ENCODE measurements at regions not wholly inside any gene's neighbourhood (a gene's known extent, or its start where the extent isn't known, plus 50 kb on each side); places are given as distances from the start of the nearest gene placed in this dataset.
"Not testable (repeated sequence)": the region's sequence is repeated elsewhere in the genome, so short reads cannot be mapped to it uniquely, and the experiment has no call there.

DNA sequence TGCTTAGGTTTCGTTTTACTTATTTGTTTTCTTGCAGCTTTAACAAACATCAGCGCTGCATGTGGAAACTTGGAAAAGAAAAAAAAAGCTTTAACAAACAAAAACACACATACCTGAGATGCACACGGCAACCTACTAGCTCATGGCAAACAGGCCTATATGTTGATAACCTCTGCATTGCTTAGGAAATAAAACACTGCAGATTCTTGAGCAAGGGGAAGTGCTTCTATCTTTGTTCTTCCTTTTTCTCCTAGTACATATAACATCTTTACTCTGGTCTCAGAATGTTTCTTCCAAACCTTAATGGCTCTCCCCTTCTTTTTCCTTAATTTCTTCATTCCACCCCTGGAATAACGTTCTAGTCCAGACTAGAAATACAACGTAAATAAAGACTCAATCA is 142.9 kb upstream of the NBPF9 start:
- H3K9me3 ChIP-seq (ENCODE audit: control insufficient read depth in 2 of 2, insufficient read depth in 1 of 2, low read depth in 1 of 2, low read length in 1 of 2); H3K4me3 ChIP-seq (ENCODE audit: low read depth in 1 of 2, low read length in 2 of 2); H3K27me3 ChIP-seq (ENCODE audit: control insufficient read depth in 1 of 2, insufficient read depth in 2 of 2, low read length in 2 of 2); H3K4me1 ChIP-seq (ENCODE audit: control insufficient read depth in 2 of 2, insufficient read depth in 2 of 2, low read length in 1 of 2); H3K36me3 ChIP-seq (ENCODE audit: control insufficient read depth in 2 of 2, insufficient read depth in 2 of 2, low read length in 1 of 2); H3K27ac ChIP-seq (ENCODE audit: low read depth in 2 of 2, low read length in 1 of 2): not testable (repeated sequence)
- WGBS, 2 donors, result no CpG with 5 or more reads among the region's 5 CpGs

DNA sequence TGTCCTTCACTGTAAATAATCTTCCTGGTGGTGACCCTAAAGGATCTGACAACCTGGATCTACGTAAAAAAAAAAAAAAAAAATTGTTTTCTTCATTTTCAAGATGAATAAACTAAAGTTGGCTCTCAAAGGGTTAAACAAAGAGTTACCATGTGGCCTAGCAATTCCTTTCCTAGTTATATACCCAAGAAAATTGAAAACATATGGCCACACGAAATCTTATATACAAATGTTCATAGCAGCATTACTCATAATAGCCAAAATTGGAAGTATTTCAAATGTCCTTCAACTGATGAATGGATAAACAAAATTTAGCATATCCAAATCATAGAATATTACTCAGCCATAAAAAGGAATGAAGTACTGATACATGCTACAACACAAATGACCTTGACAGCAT is 145.3 kb upstream of the NBPF9 start:
- not testable (repeated sequence) for H3K4me3 ChIP-seq (ENCODE audit: low read depth in 1 of 2, low read length in 2 of 2); H3K27me3 ChIP-seq (ENCODE audit: control insufficient read depth in 1 of 2, insufficient read depth in 2 of 2, low read length in 2 of 2); H3K27ac ChIP-seq (ENCODE audit: low read depth in 2 of 2, low read length in 1 of 2); H3K9me3 ChIP-seq (ENCODE audit: control insufficient read depth in 2 of 2, insufficient read depth in 1 of 2, low read depth in 1 of 2, low read length in 1 of 2); H3K4me1 ChIP-seq (ENCODE audit: control insufficient read depth in 2 of 2, insufficient read depth in 2 of 2, low read length in 1 of 2); H3K36me3 ChIP-seq (ENCODE audit: control insufficient read depth in 2 of 2, insufficient read depth in 2 of 2, low read length in 1 of 2)
- 83 to 89% methylated on average over 1 of the region's 2 CpGs for WGBS, 2 donors

DNA sequence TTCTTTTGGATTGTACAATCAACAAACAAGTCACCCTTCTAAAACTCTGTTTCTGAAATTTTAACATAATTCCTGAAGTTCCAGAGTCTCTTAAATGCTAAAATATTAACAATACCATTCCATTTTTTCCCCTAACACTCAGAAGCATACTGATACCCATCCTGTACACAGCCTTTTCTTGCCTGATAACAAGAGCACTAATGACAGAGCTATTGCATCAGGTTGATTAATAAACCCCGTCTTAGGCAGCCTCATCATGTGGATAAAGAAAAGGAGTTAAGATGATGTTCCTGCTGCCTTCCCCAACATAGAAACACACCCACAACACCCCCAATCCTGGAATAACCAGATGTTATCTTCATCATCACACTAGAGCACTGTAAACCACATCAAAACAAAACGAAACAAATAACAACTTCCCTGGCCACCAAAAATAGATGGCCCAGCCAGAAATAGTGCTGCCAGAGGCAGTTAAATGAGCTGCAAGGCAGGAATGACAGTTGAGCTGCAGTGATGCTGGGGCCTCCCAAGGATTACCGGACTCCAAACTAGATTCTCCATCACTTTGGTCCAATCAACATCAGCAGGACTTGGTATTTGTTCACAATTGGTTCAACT is 146.6 kb upstream of the NBPF9 start:
- 82 to 86% methylated on average over 1 of the region's 3 CpGs for WGBS, 2 donors
- H3K4me3 ChIP-seq (ENCODE audit: low read depth in 1 of 2, low read length in 2 of 2); H3K36me3 ChIP-seq (ENCODE audit: control insufficient read depth in 2 of 2, insufficient read depth in 2 of 2, low read length in 1 of 2); H3K27me3 ChIP-seq (ENCODE audit: control insufficient read depth in 1 of 2, insufficient read depth in 2 of 2, low read length in 2 of 2); H3K27ac ChIP-seq (ENCODE audit: low read depth in 2 of 2, low read length in 1 of 2); H3K9me3 ChIP-seq (ENCODE audit: control insufficient read depth in 2 of 2, insufficient read depth in 1 of 2, low read depth in 1 of 2, low read length in 1 of 2); H3K4me1 ChIP-seq (ENCODE audit: control insufficient read depth in 2 of 2, insufficient read depth in 2 of 2, low read length in 1 of 2): not testable (repeated sequence)

DNA sequence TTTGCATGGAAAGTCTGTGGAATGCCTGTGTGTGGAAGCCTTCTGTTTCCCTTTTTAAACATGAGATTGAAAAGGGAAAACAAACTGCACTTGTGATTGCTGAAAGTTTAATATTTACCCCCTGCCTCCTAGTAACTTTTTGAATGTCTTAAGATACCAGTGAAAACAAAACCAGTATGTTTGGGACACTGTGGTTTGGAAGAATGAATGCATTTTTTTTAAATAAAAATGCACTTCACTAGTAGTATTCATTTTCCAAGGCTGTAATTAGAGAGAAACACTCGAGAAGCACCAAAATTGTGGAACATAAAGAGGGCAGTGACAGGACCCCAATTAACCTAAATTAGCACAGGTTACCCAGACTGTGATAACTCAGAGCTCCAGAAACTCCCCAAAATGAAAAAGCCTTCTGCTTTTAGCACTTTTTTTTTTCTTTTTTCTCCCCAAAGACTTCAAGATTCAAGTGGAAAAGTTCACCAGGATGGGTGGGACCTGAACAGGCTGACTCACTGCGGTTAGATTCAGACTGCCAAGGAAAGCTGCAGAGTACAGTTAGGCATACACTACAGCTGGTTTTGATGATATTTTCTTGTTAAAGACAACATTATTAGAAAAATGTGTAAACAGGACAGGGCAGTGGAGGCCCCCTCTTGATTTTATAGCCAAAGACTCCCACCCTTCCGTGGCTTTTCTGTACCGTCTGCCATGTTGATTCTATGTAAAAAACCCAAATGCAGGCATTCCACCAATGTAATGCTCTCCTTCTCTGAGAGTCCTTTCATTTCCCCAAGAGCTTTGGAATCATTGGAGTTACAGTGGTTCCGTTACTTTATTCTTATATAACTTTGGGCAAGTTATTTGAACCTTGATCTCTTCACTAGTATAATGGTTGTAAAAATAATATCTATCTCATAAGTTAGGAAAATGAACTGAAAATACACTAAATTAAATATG is 151.8 kb upstream of the NBPF9 start:
- not testable (repeated sequence) for H3K9me3 ChIP-seq (ENCODE audit: control insufficient read depth in 2 of 2, insufficient read depth in 1 of 2, low read depth in 1 of 2, low read length in 1 of 2); H3K27me3 ChIP-seq (ENCODE audit: control insufficient read depth in 1 of 2, insufficient read depth in 2 of 2, low read length in 2 of 2); H3K4me1 ChIP-seq (ENCODE audit: control insufficient read depth in 2 of 2, insufficient read depth in 2 of 2, low read length in 1 of 2); H3K36me3 ChIP-seq (ENCODE audit: control insufficient read depth in 2 of 2, insufficient read depth in 2 of 2, low read length in 1 of 2); H3K27ac ChIP-seq (ENCODE audit: low read depth in 2 of 2, low read length in 1 of 2); H3K4me3 ChIP-seq (ENCODE audit: low read depth in 1 of 2, low read length in 2 of 2)
- whole genome bisulfite sequencing, 2 donors, result 40% methylated on average over 1 of the region's 5 CpGs; no CpG with 5 or more reads in 1 of the 2 donors

DNA sequence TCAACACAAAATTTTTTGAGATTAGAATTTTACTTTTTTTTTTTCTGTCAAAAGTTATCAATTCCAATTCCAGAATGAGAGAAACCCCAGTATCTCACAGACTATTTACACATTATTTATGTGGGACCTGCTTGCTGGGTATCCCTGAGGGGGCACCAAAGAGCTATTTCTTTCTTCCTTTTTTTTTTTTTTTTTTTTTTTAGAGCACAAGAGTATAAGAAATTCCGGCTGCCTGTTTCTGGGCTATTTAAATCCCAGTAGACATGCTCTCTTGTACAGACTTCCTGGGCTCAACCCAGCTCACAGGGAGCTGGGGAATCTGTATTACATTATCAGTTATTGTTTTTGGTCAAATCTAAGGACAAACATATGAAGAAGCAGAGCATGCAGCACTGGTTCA is 156.9 kb upstream of the NBPF9 start:
- not testable (repeated sequence) for H3K9me3 ChIP-seq (ENCODE audit: control insufficient read depth in 2 of 2, insufficient read depth in 1 of 2, low read depth in 1 of 2, low read length in 1 of 2); H3K4me3 ChIP-seq (ENCODE audit: low read depth in 1 of 2, low read length in 2 of 2); H3K27ac ChIP-seq (ENCODE audit: low read depth in 2 of 2, low read length in 1 of 2); H3K4me1 ChIP-seq (ENCODE audit: control insufficient read depth in 2 of 2, insufficient read depth in 2 of 2, low read length in 1 of 2); H3K27me3 ChIP-seq (ENCODE audit: control insufficient read depth in 1 of 2, insufficient read depth in 2 of 2, low read length in 2 of 2); H3K36me3 ChIP-seq (ENCODE audit: control insufficient read depth in 2 of 2, insufficient read depth in 2 of 2, low read length in 1 of 2)
- WGBS, 2 donors, result 40% methylated on average over 1 of the region's 1 CpG; no CpG with 5 or more reads in 1 of the 2 donors

DNA sequence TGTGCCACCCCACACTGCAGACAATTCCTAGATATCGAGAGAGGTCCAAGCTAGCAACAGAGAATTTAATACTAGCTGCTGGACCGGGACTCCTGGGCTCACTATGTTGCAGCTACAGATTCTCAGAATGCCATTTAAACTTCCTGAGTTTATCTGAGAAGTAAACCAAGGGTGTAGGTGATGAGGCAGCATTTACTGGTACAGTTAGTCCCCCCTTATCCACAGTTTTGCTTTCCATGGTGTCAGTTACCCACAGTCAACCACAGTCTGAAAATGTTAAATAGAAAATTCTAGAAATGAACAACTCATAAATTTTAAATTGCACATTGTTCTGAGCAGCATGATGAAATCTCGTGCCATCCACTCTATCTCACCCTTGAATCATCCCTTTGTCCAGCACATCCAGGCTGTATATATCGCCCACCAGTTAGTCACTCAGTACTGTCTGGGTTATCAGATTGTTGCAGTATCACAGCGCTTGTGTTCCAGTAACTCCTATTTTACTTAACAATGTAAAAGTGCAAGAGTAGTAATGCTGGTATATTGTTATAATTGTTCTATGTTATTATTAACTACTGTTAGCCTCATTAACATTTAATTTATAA is 157.5 kb upstream of the NBPF9 start:
- not testable (repeated sequence) for H3K27me3 ChIP-seq (ENCODE audit: control insufficient read depth in 1 of 2, insufficient read depth in 2 of 2, low read length in 2 of 2); H3K4me3 ChIP-seq (ENCODE audit: low read depth in 1 of 2, low read length in 2 of 2); H3K4me1 ChIP-seq (ENCODE audit: control insufficient read depth in 2 of 2, insufficient read depth in 2 of 2, low read length in 1 of 2); H3K27ac ChIP-seq (ENCODE audit: low read depth in 2 of 2, low read length in 1 of 2); H3K36me3 ChIP-seq (ENCODE audit: control insufficient read depth in 2 of 2, insufficient read depth in 2 of 2, low read length in 1 of 2); H3K9me3 ChIP-seq (ENCODE audit: control insufficient read depth in 2 of 2, insufficient read depth in 1 of 2, low read depth in 1 of 2, low read length in 1 of 2)
- 72 to 86% methylated on average over 2 of the region's 5 CpGs for WGBS, 2 donors

DNA sequence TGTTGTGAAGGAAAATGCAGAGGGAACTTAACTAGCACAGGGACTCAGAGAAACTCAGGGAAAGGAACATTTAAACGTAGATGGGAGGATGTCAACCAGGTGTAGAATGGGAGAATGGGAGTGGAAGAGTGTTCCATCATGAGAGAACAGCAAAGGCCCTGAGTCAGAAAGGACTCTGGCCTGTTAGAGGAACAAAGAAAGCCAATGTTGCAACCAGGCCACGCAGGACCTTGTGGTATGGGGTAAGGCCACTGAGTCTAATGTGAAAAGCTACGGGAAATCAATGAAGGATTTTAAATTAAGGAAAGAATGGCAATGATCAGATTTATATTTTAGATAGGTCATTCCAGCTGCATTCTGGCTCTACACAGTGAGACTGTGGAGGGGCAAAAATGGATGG is 163.9 kb upstream of the NBPF9 start:
- H3K27me3 ChIP-seq (ENCODE audit: control insufficient read depth in 1 of 2, insufficient read depth in 2 of 2, low read length in 2 of 2); H3K36me3 ChIP-seq (ENCODE audit: control insufficient read depth in 2 of 2, insufficient read depth in 2 of 2, low read length in 1 of 2); H3K9me3 ChIP-seq (ENCODE audit: control insufficient read depth in 2 of 2, insufficient read depth in 1 of 2, low read depth in 1 of 2, low read length in 1 of 2); H3K27ac ChIP-seq (ENCODE audit: low read depth in 2 of 2, low read length in 1 of 2); H3K4me1 ChIP-seq (ENCODE audit: control insufficient read depth in 2 of 2, insufficient read depth in 2 of 2, low read length in 1 of 2); H3K4me3 ChIP-seq (ENCODE audit: low read depth in 1 of 2, low read length in 2 of 2): not testable (repeated sequence)
- WGBS, 2 donors, result no CpG with 5 or more reads among the region's 3 CpGs

DNA sequence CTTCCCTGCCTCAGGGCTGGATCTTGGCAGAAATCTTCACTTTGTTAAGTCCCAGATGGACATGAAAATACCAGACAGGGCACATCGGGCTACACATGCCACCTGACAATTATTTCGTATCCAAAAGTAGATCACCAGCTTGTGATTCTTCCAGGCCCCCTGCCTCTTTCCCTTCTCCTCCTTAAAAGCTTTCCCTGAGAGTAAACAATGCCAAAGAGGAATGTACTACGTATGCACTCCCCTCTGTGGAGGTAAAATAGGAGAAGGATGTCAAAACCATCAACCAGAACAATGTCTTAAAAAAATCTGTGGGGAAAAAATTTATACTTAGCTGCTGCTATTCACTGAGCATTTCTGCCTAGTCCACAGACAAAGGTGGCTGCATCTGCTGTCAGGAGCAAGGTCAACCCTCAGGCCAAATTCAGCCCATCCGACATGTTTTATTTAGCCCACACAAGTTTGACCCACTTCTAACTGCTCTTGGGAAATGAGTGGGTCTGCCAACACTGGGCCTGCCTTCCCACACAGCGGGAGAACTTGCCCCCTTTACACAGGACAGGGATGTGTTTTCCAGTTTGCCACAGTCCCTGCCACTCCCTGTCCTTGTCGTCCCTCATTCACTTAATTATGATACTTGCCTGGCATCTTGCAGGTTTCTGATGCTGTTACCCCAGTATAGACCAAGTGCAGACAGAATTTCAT is 165.8 kb upstream of the NBPF9 start:
- not testable (repeated sequence) for H3K36me3 ChIP-seq (ENCODE audit: control insufficient read depth in 2 of 2, insufficient read depth in 2 of 2, low read length in 1 of 2); H3K4me3 ChIP-seq (ENCODE audit: low read depth in 1 of 2, low read length in 2 of 2); H3K27ac ChIP-seq (ENCODE audit: low read depth in 2 of 2, low read length in 1 of 2); H3K27me3 ChIP-seq (ENCODE audit: control insufficient read depth in 1 of 2, insufficient read depth in 2 of 2, low read length in 2 of 2); H3K4me1 ChIP-seq (ENCODE audit: control insufficient read depth in 2 of 2, insufficient read depth in 2 of 2, low read length in 1 of 2); H3K9me3 ChIP-seq (ENCODE audit: control insufficient read depth in 2 of 2, insufficient read depth in 1 of 2, low read depth in 1 of 2, low read length in 1 of 2)
- WGBS, 2 donors, result no CpG with 5 or more reads among the region's 6 CpGs

DNA sequence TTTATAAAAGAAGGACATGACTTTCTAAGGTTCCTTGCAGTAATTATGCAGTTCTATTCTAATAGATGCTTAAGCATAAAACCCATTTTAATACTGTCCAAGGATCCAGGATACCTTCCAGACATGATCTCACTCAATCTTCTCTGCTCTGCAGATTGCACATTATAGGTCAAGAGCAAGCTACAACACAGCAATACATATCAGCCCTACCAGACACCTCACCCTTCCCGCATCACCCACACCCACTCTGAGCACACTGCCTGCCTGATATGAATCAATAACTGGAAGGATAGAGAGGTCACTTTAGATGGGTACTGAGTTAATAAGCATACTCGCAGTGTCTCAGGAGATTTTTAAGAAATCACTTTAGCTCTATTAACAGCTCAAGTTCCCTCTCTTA is 166.5 kb upstream of the NBPF9 start:
- H3K9me3 ChIP-seq (ENCODE audit: control insufficient read depth in 2 of 2, insufficient read depth in 1 of 2, low read depth in 1 of 2, low read length in 1 of 2); H3K27me3 ChIP-seq (ENCODE audit: control insufficient read depth in 1 of 2, insufficient read depth in 2 of 2, low read length in 2 of 2); H3K4me3 ChIP-seq (ENCODE audit: low read depth in 1 of 2, low read length in 2 of 2); H3K27ac ChIP-seq (ENCODE audit: low read depth in 2 of 2, low read length in 1 of 2); H3K4me1 ChIP-seq (ENCODE audit: control insufficient read depth in 2 of 2, insufficient read depth in 2 of 2, low read length in 1 of 2); H3K36me3 ChIP-seq (ENCODE audit: control insufficient read depth in 2 of 2, insufficient read depth in 2 of 2, low read length in 1 of 2): not testable (repeated sequence)
- no CpG with 5 or more reads among the region's 2 CpGs for WGBS, 2 donors

Measured in esophagus (tissue), 2 donors.